Ishikawa (cell line): ENCODE measurements at regions not wholly inside any gene's neighbourhood (a gene's known extent, or its start where the extent isn't known, plus 50 kb on each side); places are given as distances from the start of the nearest gene placed in this dataset.

Experiments used
- CEBPB ChIP-seq: IDR thresholded peaks from 2 replicates; pipeline ENCODE4 v1.6.1; 2012
- CREB1 ChIP-seq: IDR thresholded peaks from 2 replicates; pipeline ENCODE4 v1.6.1; 2012; ENCODE audit warnings: low read depth
- EGR1 ChIP-seq: IDR thresholded peaks from 2 replicates; pipeline ENCODE4 v1.6.1; 2012
- EP300 ChIP-seq: IDR thresholded peaks from 2 replicates; pipeline ENCODE4 v1.6.1; 2012; ENCODE audit warnings: borderline replicate concordance
- FOXM1 ChIP-seq: IDR thresholded peaks from 2 replicates; pipeline ENCODE4 v1.6.1; 2012; ENCODE audit warnings: low read depth, borderline replicate concordance
- MAX ChIP-seq: IDR thresholded peaks from 2 replicates; pipeline ENCODE4 v1.6.1; 2012
- NFIC ChIP-seq: IDR thresholded peaks from 2 replicates; pipeline ENCODE4 v1.6.1; 2012
- RAD21 ChIP-seq: IDR thresholded peaks from 2 replicates; pipeline ENCODE4 v1.6.1; 2012; ENCODE audit warnings: low read depth
- REST ChIP-seq: IDR thresholded peaks from 2 replicates; pipeline ENCODE4 v1.6.1; 2012; ENCODE audit warnings: low read depth, mild to moderate bottlenecking
- TAF1 ChIP-seq: IDR thresholded peaks from 2 replicates; pipeline ENCODE4 v1.6.1; 2012; ENCODE audit warnings: low read depth, mild to moderate bottlenecking
- TCF12 ChIP-seq: IDR thresholded peaks from 2 replicates; pipeline ENCODE4 v1.6.1; 2012; ENCODE audit warnings: low read depth
- TEAD4 ChIP-seq: IDR thresholded peaks from 2 replicates; pipeline ENCODE4 v1.6.1; 2012
- USF1 ChIP-seq: IDR thresholded peaks from 2 replicates; pipeline ENCODE4 v1.6.1; 2012
- YY1 ChIP-seq: IDR thresholded peaks from 2 replicates; pipeline ENCODE4 v1.6.1; 2012; ENCODE audit warnings: low read depth
- ZBTB7A ChIP-seq: IDR thresholded peaks from 2 replicates; pipeline ENCODE4 v1.6.1; 2012; ENCODE audit warnings: low read depth

- TF ChIP-seq NFIC (no peak), CEBPB (no peak), EGR1 (no peak), YY1 (no peak)
Observed at GRCh38 chr14:40694023-40694422, 912.7 kb upstream of the LRFN5 start.

- TF ChIP-seq TAF1 (no peak), YY1 (no peak), RAD21 (no peak), TEAD4 (no peak), MAX (no peak), ZBTB7A (no peak), USF1 (no peak), EP300 (no peak), NFIC (no peak), TCF12 (no peak), CREB1 (no peak)
Observed at GRCh38 chr14:40691066-40691465, 915.6 kb upstream of the LRFN5 start.

GRCh38 chr14:40685764-40686163 lies 920.9 kb upstream of the LRFN5 start:
- TF ChIP-seq TAF1: no peak
- TF ChIP-seq REST: no peak
- TF ChIP-seq MAX: no peak
- TF ChIP-seq NFIC: no peak
- no peak for TF ChIP-seq EP300
- TF ChIP-seq RAD21: no peak
- no peak for TF ChIP-seq TCF12
- TF ChIP-seq CEBPB: no peak
- no peak for TF ChIP-seq YY1
- no peak for TF ChIP-seq FOXM1
- no peak for TF ChIP-seq ZBTB7A
- TF ChIP-seq USF1: no peak
- no peak for TF ChIP-seq CREB1
- no peak for TF ChIP-seq EGR1
- TF ChIP-seq TEAD4: no peak

- TF ChIP-seq TCF12 (no peak), TAF1 (no peak), RAD21 (no peak), EP300 (no peak)
Observed at GRCh38 chr14:40684328-40684727, 922.3 kb upstream of the LRFN5 start.

GRCh38 chr14:40682131-40682913 lies 924.4 kb upstream of the LRFN5 start:
- TF ChIP-seq YY1: no peak
- no peak for TF ChIP-seq MAX
- TF ChIP-seq TAF1: no peak
- no peak for TF ChIP-seq ZBTB7A
- TF ChIP-seq CREB1: no peak
- no peak for TF ChIP-seq REST
- no peak for TF ChIP-seq RAD21
- TF ChIP-seq EGR1: no peak
- no peak for TF ChIP-seq TEAD4
- no peak for TF ChIP-seq NFIC
- TF ChIP-seq FOXM1: no peak

- no peak for TF ChIP-seq FOXM1
- TF ChIP-seq CREB1: no peak
- TF ChIP-seq ZBTB7A: no peak
- no peak for TF ChIP-seq RAD21
- TF ChIP-seq EGR1: no peak
- TF ChIP-seq USF1: no peak
- no peak for TF ChIP-seq NFIC
- TF ChIP-seq TCF12: no peak
Observed at GRCh38 chr14:40679256-40679655, 927.4 kb upstream of the LRFN5 start.
